ENCODE measurements at regions not wholly inside any gene's neighbourhood (a gene's known extent, or its start where the extent isn't known, plus 50 kb on each side); places are given as distances from the start of the nearest gene placed in this dataset.

DNA sequence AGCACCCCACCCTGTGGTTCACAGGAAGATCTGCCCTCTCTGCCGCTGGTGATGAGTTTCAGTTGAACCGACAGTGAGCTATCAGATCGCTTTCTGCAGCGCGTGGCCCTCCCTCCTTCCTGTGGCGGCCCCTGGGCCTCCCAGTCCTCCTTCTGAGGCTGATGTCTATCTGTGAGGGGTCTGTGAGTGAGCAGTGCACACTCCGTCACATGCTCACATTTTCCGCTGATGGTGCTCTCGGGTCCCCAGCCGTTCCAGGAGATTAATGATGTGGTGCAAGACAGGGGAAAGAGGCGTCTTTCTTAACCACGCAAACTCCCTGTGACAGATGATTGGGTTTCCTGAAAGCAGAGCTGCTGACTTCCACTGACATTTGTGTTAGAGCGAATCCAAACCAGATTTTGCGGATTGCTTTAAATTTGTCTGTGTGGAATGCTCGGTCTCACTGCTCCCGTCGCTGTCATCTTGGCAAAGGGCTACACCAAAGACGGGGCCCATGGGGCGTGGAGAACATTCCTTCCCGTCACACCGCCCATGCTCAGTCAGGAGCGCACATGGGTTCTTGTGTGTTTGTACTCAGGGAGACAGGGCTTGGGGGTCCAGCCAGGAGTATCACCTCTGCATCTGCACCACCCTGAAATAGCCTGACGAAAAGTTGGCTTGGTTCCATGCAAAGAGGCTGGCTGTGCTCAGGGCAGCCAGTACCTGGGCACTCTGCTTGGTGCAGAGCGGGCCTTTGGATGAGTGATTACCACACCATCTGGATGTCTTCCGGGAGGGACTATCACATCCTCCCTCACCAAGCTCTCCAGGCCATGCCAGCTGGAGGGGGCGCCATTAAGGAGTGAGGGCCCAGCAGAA, 154.7 kb upstream of the HS6ST1 start:
- peak; percentile 49 to 62 for DNase-seq

DNA sequence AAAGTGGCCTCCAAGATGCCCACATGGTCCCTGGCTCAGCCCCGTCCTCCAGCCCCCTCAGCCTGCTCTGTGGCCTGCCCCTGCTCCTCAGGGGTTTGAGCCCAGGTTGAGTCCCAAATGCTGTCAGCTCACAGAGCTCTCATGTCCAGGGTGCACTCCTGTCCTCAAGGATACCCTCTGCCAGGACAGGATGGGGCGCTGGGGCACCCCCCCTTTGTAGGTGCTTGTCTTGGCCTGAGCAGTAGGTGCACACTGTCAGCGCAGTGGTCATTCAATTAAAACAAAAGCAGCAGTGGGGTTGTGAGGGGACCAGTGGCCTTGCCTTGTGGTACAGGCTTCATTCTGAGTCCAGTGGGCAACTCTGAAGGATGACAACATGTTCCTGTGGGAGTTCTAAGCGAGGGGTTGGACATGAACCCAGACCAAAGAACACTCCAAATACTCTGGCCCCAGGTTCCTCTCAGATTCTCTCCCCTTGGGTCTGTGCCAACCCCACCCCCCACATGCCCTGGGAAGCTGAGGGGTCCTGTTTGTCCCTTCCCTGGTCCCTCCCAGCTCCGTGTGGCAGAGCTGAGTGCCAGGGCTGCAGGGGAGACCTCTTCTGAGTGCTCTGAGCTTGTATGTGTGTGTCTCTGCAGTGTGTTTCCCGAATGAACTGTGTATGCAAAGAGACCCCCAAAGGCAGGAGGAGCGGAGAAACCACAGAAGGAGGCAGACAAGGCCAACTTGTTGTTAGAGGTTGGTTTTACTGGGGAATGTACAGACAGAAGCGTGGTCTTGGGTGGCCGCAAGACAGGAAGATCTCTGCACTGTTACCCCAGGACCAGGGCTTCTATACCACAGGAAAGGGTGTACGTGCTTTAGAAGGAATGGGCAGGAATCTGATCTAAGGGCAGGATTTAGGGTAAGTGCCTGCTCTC, 155.6 kb upstream of the HS6ST1 start:
- DNase-seq: no peak

DNA sequence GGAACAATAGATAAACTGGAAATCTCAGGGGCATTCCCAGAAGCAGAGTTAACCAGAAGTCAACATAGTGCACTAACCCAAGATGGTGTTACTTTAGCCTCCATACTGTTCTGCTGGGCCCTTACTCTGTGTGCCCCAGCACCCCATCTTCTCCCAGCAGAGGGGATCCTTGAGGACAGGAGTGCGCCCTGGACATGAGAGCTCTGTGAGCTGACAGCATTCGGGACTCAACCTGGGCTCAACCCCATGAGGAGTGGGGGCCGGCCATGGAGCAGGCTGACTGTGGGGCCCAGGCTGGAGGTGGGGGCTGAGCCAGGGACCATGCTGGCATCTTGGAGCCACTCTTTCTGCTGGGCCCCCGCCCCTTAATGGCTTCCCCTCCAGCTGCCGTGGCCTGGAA, 156.3 kb upstream of the HS6ST1 start:
- no peak for DNase-seq

DNA sequence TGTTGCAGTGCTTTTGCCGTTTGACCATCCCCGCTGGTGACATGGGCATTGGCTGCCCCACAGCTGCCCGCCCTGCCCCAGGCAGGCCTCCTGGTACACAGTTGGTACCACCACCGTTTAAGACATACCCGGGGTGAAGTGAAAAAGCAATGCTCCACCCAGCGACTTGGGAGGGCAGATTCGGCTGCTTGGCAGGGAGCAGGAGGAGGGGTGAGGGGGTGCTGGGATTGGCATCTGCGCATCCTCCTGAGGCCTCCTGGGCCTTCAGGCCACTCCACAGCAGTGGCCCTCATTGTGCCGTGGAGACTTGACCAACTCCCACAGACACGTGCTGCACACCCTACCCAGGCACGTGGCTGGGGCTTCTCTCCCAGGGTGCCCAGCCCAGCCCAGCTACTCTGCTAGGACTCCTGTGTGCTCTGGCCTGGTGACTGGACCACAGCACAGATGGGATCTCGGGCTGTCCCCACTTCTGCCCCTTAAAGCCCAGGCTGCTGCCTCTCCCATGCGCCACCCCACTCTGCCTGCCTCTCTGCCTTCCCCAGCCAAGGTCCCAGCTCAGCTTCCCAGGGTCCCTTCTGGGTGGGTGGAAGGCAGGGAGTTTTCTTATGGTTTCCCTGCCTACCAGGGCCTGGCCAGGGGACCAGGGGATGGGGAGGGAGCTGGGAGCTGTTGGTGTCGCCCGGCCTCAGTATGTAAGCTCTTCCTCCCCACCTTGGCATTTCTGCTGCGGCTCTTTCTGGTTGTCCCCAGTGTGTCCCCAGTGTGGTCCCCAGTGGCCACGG, 157.0 kb upstream of the HS6ST1 start:
- no peak for DNase-seq

DNA sequence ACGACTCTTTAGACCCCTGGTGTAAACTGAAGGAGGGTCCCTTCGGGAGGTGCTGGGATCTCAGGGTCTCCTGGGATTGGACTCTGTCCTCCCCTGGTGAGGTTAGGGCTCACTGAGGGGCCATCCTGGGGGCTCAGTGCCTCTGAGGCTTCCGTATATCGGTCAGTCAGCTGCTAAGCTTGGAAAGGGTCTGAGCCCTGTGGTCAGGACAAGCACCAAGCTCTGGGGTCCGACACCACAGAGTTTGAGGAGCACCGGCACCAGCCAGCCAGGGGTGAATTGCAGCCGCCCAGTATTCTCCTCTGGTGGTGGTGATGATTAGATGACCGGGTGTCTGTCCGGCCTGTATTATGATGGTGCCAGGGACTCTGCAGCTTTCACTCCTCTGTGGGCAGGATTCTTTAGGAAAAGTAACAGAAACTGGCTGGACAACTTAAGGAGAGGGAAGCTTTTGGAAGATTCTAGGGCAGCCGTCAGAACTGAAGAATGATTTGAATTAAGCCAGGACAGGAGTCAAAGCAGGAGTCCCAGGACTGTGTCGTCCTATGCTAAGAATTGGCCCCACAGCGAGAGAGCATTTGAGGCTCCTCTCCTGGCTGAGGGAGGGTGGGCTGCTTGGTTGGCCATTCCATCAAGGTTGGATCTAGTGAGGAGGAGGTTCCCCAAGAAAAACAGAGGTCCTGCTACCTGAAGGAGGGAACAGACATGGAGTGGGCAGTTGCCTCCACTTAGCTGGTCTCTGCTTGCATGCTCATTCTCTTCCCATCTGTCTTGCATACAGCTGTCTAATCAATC, 158.6 kb upstream of the HS6ST1 start:
- DNase-seq: no peak

DNA sequence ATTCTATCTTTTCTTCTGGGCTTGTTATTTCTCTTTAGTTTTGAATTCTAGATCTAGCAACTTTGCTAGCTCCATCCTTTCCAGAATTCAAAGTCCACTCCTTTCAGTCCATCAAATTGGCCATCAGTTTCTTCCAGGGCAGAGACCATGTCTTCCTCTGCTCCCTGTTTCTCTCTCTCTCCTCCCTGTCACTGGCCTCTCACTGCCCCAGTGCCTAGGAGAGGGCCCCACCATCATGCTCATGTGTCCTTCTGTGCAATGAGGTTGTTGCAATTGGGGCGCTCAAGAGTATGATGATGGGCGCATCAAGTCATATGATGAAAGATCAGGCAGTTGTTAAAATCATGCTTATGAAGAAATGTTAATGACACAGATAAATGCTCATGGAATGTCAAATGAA, 159.2 kb upstream of the HS6ST1 start:
- DNase-seq: peak in 1 of 2 donors; percentile 2

DNA sequence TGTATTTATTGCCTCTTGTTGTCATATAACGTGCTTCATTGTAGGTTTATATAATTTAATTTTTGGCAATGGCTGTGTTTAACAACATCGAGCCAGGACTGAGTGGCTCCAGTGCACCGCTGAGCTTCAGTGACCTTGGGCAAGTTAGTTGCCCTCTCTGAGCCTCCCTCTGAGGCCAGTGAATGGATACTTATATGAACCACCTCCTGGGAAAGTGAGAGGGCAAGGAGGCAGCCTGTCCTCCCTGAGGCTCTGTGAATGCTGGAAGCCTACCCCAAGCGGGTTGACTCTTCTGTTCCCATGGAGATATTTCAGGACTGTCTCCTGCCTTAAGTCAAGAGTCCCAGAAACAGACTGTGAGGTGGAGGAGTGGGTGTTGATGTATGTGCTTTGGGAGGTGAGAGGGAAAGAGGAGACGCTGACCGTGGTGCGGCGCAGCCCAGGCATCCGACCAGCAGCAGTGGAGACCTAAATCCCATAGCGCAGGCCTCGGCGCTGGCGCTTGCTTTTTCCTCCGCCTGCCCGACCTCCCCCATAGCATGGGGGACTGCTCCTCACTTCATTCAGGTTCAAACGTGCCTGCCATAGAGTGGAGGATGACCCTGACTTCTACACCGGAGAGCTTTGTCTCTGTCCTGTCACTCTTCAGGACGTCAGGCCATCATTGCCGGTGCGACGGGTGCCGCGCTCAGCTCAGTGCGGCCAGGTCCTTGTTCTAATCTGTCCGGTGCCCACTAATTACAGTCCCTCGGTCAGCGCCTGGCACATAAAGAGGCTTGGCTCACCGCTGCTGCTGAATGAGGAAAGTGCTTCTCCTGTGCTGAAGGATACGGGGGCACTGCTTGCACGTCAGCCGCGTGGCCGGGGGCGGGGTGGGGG, 167.3 kb upstream of the HS6ST1 start:
- DNase-seq: no peak

DNA sequence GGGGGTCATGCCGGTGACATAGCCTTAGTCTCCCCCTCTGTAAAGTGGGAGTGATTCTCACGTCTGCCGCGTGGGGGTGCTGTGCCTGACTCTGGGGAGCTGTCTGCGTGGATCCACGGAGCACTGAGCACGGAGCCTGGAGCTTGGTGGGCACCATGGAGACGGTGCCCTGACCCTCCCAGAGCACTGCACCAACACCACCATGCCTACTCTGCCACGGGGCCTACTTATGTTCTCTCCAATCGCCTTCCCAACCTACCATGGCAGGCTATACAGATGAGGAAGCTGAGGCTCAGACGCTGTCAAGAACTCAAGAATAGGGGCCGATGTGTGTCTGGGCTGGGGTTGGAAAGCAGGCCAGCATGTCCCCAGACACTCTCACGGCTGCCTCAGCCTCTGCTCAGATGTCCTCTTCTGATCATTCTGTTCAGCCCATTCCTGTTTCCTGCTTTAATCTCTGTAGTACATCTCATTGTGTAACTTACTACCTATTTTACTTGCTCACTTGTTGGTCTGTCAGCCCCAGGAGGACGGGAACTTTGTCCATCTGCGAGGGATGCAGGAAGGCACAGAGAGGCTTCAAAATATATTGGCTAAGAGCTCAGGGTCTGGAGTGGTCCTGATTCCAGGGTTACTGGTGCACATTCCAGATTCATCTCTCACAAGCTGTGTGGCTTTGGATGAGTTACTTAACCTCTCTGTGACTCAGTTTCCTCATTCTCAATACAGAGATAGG, 168.1 kb upstream of the HS6ST1 start:
- no peak for DNase-seq

DNA sequence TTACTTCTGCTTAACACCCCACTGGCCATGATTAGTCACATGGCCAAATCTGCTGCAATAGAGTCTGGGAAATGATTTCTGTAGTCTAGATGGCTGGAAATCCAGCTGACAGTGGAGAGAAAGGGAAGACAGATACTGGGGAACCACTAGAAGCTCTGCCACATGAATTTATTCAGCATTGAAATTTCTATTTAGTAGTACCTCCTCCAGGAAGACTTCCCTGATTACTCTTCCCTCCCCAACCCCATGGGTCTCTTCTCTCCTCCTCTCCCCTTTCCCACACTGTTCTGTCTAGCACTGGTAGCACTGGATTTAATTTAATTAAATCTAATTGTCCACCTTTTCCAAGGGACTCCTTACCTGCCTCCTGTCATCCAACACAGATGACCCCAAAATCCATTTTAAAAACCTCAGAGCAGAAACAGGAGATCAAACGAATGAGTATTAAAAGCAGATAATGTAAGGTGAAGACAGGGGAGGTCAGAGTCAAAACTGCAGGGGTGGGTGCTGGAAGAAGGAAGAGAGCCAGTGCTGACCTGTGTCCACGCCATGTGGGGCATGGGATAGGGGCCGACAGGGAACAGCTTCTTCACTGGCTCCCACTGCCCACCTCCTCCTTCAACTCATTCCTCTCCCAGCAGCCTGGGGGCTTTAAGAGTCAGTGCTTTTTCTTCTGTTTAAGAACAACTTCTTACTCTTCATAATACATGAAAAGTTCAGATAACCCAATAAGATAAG, 169.2 kb upstream of the HS6ST1 start:
- DNase-seq: peak in 1 of 2 donors; percentile 33

DNA sequence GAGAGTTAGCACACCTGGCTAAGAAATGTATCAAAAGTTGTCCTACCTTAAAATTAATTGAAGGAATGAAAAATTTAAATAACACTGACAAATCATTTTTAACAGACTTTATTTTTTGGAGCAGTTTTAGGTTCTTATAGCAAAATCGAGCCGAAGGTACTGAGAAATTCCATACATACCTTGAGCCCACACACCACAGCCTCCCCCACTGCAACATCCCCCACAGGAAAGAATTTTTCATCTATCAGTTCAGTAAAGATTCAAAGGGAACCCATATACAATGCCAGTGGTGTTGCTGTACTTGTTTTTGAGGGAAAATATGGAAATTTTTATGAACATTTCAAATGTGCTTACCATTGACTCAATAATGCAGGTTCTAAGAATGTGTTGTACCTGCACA, 169.8 kb upstream of the HS6ST1 start:
- DNase-seq: no peak

DNA sequence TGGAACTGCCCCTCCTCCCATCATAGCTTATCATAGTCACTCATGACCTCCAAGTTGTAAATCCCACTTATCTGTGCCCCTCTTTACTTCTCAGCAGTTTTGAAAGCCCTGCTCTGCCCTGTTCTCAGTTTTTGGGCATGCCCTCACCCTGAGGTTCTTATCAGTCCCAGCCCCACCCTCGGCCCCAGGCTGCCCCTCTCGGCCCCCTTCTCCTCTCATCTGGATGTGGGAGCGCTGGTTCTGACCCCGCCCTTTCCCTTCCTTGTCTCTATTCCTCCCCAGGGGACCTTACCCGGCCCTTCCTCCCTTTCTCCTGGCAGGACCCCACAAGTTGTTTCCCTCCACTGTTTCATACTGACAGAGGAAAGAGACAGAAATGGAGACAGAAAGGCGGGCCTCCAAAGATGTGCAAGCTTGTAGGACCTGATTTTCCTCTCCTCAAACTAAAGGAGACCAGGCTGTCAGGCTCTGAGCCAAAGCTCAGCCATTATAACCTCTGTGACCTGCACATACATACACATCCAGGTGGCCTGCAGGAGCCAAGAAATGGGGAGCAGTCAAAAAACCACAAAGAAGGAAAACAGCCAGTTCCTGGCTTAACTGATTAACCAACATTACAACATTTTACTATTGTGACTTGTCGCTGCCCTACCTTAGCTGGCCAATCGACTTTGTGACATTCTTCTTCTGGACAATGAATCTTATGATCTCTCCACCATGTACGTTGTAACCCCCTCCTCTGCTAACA, 171.0 kb upstream of the HS6ST1 start:
- no peak for DNase-seq

DNA sequence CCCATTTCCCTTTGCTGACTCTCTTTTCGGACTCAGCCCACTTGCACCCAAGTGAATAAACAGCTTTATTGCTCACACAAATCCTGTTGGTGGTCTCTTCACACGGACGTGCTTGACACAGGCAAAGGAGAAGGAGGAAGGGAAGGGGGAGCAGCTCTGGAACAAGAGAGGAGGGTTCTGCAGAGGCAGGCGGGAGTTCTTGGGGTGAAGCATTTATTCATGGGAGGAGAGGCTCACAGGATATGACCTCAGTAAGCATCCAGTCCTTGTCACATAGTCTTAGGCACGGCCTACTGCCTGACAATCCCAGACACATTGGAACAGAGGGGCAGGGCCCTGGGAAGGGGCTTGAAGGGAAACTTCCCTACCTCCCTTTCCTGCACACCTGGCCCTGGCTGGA, 171.7 kb upstream of the HS6ST1 start:
- DNase-seq: no peak

DNA sequence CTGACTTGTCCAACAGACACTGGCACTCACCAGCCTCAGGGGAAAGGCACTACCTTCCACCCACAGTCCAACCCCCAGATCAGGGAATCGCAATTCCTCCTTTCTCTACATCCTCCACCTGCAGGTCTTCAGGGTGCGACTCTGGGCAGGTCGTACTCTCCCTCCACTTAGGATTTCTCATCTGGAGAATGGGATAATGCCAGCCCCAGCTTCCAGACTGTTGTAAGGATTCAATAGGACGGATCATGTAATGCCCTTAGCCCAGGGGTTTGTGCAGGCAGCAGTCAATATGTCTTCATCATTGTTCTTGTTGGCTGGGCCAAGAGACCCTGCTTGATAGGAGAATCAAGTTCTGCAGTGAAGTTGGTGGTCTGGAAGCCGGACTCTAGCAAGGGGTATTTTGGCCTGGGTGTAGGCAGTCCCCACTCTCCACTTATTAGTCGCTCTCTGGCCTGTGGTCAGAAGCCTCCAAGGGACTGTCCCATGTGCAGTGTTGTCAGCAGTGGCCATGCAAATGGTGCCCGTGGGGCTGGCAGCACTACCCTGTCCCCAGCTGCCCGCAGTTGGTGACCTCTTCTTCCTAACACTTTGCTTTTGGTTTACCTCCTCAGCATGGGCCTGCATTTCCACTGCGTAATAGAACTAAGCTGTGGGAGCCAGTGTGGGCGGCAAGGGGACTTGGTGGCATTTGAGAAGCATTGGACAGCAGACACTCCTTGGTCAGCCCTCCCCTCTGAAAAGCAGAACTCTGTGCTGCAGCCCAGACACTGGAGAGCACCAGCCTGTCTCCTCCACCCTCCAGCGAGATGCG, 172.4 kb upstream of the HS6ST1 start:
- peak; percentile 22 to 71 for DNase-seq

DNA sequence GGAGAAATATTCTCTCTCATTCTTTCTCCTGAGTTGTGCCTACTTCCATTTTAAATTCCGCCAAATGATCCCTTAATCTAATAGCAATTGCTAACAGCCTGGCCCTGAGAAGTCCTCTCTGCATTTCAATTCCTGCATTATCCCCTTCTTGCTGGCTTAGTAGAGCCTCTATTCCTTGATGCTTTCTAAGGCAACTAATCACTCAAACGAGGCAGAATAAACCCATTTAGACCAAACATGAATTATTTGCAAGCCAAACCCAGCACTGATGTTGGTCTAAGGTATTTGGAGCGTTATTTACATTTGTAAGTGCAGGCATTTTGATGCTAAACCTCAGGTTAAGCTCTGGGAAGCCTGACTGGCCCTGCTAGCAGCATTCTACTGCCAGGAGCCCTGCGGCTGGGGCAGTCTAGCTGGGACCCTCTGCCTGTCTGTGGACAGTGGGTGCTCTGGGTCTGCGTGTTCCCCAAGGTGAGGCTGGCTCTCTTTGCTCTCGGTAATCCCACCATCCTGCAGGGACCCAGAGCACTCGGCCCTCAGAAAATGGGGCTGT, 173.1 kb upstream of the HS6ST1 start:
- DNase-seq: no peak

DNA sequence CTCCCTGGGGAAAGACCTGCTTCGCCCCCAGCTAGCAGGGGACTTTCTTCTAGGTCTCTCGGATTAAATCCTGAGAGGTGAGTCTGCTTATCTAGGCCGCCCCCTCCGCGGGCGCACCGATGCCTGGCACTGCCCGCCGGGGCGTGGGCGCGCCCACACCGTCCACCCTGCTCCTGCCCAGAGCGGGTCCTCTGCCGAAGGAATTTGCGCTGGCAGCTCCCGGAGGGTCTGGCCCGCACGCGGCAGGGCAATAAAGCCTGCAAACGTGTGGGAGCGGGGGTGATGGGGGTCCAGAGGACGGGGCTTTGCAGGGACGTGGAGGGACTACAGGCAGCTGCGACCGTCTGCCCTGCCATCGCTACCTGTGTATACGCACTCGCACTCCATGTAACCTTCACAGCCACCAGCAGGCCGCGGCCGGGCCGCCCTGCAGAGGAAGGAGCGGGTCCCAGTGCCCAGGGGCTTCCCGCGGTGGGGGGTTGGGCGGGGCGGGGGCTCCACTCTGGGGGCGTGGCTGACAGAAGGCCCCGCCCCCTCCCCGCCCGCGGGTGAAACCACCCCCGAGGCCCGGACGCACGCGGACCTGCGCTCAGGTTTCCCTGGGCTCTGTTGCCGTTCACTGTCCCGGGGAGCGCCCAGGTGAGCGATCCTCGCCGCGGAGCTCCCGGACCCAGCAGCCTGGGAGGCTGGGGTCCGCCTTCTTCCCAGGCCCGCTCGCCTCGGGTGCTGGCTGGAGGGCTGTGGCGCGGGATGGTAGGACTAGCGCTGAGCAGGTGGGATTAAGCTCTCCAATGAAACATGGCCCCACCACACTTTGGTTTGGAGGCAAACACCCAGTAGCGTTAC, 174.5 kb upstream of the HS6ST1 start:
- no peak for DNase-seq

DNA sequence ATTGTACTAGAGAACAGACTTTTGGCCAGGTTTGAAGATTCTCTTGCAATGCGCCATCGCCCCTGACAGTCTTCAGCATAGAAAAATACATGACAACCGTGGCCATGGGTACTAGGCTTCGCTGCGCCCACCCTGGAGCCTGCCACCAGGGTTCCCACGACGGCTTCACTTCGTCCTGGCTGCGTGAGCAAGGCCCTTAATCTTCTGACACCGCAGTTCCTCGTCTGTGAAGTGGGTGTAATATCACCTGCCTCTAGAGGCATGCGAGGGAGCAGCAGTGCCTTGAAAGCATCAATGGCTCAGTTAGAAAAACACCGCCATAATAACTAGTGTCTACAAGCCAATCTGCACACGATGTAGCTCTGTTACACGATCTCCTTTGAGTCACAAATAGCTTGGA, 175.2 kb upstream of the HS6ST1 start:
- DNase-seq: no peak

DNA sequence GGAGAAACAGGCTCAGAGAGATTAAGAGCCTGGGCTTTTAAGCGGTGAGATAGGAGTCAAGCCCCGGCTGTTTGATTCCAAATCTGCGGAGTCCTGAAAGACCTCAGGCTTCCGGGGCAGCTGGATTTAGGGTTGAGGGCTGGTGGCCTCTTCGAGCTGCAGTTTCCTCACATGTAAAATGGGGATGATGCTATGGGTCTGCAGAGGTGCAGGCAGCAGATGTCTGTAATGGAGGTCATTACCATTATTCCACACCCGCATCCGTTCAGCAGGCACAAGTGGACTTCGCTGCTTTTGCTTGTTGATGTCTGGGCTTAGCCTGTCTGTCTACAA, 175.6 kb upstream of the HS6ST1 start:
- no peak for DNase-seq
